CD4-positive, alpha-beta T cell treated with Interleukin-10 for 1 hour (primary cell): ENCODE measurements at regions not wholly inside any gene's neighbourhood (a gene's known extent, or its start where the extent isn't known, plus 50 kb on each side); places are given as distances from the start of the nearest gene placed in this dataset.
A peak's percentile ranks its signal among the peaks of the same experiment; 100 is the strongest.
"Not testable (repeated sequence)": the region's sequence is repeated elsewhere in the genome, so short reads cannot be mapped to it uniquely, and the experiment has no call there.

Experiments used
- DNase-seq: peaks from one replicate; pipeline ENCODE4 v3.0.0-alpha.2; 2020

DNA sequence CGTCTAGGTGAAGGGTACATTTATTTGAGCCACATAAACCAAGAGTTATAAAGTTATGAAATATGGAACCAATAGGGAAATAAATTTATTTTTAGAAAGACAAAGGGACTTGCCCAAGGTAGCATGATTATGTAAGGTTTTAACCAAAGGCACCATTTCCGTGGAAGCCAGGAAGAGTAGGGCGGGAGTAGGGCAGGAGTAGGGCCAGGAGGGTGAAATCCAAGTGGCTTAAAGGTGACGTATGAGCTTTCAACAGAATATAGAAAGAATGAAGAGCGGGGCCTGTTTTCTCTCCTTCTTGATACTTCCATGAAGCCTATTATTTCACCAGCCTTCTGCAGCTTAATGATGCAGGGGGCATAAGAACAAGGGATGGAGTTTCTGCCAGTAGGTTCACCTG, 91.7 kb upstream of the PNPLA4 start:
- DNase-seq, result no peak

DNA sequence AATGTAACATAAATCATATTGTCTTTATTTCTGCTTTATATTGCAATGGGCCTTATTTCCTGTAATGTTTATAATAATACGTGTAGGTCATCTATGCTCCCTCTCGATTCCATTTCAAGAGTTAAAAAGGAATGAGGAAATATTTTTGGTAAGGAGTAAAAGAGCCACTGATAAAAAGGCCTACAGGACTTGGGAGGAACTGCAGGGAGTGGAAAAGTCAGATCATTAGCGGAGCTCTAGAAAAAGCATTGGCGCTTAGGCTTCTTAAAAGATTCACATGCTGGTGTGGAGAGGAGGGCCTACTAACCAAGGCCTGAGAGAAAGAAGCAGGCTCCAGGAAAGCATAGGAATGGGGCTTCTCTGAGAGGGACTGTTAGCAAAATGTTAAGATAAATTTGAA, 82.9 kb upstream of the PNPLA4 start:
- DNase-seq, result no peak

DNA sequence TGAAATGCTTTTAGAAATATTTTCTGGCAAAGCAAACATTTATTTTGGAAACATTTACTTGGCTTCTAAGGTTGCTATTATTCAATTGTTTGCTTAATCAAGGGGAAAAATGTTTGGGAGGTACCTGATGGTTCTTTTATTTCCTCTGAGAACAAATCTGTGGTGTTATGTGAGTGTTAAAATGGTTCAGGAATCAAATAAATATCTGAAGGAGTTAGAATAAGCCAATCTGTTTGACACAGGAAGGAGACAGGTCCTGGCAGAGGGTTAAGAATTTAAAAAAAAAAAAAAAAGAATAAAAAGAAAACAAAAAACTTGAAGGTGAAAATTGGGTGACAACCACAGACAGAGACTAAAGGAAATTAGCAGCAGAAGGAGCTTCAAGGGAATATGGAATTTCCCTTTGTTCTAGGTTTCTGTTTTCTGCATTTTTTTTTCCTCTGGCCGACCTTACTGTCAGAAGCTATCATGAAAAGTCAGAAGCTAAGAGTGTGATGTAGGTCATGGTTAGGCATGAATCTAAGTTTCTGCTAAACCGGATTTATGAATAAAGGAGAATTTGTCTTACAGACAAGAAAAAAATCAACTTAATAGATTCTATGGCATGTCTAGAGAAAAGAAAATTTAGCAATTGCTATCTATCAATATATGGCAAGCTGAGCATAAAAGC, 78.6 kb upstream of the PNPLA4 start:
- DNase-seq, result no peak

DNA sequence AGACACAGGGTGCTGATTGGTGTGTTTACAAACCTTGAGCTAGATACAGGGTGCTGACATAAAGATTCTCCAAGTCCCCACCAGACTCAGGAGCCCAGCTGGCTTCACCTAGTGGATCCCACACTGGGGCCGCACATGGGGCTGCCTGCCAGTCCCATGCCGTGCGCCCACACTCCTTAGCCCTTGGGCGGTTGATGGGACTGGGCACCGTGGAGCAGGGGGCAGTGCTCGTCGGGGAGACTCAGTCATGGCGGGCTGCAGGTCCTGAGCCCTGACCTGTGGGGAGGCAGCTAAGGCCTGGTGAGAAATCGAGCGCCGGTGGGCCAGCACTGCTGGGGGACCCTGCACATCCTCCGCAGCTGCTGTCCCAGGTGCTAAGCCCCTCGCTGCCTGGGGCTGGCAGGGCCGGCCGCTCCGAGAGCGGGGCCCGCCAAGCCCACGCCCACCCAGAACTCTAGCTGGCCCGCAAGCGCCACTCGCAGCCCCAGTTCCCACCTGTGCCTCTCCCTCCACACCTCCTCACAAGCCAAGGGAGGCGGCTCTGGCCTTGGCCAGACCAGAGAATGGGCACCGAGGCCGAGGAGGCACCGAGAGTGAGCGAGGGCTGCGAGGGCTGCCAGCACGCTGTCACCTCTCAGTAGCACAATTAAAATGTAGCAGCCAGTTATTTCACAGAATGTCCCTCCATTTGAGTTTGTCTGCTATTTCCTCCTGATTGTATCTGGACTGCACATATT, 76.1 kb upstream of the PNPLA4 start:
- no peak for DNase-seq

DNA sequence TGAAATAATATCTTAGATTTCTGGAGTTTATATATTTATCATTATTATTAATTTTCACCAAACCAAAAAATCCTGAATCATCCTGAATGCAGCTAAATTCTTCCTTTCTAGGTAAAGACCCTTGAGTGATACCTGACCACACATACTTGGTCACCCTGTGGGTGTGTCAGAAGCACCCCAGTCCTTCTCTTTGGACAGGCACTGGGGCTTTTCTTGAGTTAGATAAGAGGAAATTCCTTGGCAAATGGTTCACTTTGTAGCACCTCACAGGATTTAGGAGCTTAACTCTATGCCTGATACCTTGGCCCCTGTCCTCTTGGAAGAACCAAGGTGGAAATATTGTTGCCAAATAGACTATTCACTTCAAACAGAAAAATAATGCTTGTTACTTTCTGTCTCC, 69.6 kb upstream of the PNPLA4 start:
- DNase-seq, result no peak

DNA sequence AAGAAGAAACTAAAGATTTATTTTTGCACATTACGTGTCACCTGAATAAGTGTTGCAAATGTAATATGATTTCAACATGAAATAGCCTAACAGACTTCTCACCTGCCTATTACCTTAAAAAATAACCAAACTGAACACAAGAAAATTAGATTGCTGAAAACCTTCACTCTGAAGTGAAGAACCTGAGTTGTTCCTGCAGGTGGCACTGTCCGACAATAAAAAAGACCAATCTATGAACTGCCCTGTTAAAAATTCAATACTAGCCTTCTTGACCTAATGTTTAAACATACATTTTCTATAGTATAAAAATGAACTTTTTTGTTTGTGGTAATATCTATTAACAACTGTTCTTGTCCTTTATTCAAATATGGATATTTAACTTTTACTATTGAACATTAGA, 69.2 kb upstream of the PNPLA4 start:
- peak; percentile 35 for DNase-seq

DNA sequence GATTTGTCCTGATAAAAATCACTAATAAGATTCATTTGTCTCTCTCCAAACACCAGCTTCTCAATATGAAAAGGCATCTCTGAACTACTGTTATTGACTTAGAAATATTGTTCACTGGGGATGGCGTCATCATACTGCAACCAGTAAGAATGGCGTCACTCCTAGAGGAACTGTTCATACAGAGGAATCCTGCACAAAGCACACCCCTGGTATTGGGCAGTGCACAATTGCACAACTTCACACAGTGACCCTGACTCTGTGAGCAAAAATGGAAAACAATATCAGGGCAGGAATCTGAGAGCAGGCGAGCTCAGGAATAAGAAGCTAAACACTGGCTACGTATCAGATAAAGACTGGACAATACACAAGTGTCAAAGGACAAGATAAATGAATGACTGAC, 66.7 kb upstream of the PNPLA4 start:
- no peak for DNase-seq

DNA sequence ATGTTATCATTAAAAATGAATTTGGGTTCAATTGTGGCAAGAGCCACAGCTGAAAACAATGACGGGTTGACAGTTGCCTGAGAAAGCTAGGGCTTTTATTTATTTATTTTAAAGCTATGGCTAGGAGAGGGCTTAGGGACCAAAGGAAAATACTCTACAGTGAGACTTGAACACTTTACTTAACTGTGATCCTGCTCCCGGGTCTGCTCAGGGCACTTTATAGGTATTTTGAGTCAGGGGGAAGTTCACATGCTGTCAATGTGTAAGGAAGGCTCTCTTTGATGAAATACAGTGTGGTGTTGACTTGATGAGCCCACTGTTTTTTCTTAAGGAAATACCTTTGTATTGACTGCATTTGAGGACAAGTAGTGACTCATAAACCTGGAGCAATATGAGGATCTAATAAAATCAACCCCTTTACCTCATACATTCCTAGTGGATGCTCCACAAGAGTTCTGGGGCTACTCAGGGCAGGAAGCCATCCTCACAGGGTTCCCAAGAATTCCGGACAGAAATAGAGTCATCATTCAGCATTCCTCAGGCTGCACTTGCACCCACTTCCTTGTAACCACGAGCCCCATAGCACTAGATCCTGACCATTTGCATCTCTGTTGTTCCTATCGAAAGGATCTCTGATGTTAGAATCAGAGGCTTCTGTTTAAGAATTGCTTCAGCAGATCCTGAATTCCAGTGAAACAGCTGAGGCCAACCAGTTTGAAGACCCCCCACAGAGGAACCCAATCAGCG, 61.0 kb upstream of the PNPLA4 start:
- DNase-seq, result not testable (repeated sequence)

DNA sequence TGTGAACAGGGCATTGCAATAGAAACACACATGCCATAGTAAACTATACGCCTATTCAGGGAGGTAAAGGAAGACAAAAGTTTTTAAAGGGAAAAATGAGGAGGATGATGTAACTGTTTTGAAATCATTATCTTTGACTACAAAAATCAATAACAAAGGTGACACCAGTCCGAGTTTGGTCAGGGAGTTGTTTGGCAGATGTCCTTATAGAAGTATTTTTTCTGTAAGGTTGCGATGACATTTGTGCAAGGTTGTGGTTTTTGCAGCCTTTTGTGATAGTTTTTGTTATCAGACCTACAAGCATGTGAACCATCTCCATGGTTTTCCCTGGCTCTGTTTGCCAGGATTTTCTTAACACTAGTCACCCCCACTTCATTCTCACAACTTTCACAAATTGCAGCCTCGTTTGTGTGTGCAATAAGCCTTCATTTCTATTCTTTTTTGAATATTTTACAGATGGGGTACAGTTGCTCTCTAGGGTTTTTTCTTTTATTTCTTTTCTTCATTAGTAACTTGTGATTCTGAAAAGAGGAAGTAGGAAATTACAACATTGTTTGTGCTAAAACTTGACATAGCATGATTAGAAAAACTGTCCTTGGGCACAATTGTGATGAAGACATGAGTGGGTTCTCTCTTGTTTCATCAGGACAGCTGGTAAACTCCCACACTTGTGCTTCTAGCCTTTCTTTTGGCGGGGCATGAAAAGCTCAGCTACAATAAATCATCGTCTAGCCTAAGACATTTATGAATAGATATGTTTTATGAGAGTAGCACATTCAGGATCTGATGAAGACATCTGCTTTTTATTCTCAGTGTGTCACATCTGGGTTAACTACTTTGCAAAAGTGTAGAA, 60.2 kb upstream of the PNPLA4 start:
- no peak for DNase-seq

DNA sequence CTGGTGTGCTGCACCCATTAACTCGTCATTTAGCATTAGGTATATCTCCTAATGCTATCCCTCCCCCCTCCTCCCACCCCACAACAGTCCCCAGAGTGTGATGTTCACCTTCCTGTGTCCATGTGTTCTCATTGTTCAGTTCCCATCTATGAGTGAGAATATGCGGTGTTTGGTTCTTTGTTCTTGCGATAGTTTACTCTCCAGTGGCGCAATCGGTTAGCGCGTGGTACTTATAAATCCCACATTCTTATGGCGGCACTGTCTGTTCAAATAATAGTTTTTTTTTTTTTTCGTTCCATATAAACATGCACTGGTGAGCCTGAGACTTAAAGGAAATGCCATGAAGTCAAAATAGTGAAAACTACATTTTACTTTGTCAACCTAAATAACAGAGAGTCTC, 59.5 kb upstream of the PNPLA4 start:
- DNase-seq, result not testable (repeated sequence)

DNA sequence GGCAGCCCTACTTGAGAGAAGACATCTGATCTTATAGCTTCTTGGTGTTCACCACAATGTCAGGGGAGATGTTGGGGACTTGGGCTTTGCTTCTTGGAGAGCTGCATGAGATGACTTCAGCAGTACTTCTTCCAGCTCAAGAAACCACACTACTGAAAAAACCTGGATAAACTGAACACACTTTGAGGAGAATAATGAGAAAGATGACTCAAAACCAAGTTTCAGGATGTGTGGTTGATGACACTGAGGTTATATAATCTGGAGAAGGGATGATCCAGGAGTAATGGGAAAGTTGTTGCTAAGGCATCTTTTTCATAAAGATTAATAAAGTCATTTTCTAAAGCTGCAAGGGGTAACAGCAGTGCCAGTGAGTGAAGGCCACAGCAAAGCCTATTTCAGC, 58.4 kb upstream of the PNPLA4 start:
- DNase-seq, result no peak

DNA sequence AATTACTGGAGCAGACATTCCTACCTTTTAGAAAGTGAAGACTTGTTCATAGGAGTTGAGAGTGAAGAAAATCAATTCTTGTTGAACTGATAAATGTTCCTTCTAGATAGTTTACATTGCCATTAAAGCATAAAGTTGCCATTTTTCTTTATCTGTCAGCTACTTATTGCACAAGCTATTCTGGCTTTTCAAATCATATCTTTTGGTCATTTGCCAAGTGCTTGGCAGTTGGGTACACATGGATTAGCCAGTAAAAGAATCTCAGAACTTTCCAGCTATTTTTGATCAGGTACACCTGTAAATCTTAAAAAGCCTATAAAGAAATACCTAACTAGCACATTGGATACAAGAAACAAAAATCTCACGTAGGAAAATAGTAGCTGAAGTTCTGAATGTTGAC, 56.4 kb upstream of the PNPLA4 start:
- DNase-seq, result no peak
